GM19467 (cell line): ENCODE measurements at regions not wholly inside any gene's neighbourhood (a gene's known extent, or its start where the extent isn't known, plus 50 kb on each side); places are given as distances from the start of the nearest gene placed in this dataset.
"Not testable (repeated sequence)": the region's sequence is repeated elsewhere in the genome, so short reads cannot be mapped to it uniquely, and the experiment has no call there.

Experiments used
- ATAC-seq: cut with Tn5 transposase; IDR thresholded peaks from one replicate; pipeline ENCODE4 v1.9.1; 2021; ENCODE audit warnings: mild to moderate bottlenecking, moderate library complexity; ENCODE audit not compliant: unreplicated experiment

DNA sequence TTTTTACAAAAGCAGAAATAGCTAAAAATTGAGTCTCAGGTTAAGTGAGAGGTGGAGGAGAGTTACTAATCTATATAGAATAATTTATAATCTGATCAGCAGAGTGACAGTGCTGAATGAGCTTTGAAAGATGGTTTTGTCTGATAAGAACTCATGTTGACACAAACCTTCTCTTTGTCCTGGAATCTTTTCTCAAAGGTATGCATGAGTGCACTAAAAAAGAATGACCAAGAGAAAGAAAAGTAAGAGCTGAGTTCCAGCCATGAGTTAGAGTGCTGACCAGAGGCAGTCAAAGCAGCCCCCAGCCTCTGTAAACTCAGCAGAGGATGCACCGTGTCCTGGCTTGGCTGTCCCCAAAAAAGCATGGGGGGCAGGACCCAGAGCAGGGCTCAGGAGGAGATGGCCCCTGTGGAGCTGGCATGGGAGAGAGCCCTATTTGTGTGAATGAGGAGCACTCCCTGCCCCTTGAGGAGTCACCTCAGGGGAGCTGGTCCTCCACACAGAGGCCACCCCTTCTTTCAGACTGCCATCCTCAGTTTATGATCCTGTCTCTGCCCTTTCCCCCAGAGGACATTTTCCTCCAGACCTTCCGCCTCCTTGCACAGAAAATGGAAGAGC, 129.8 kb downstream of the SEC23A start:
- ATAC-seq, result no peak

DNA sequence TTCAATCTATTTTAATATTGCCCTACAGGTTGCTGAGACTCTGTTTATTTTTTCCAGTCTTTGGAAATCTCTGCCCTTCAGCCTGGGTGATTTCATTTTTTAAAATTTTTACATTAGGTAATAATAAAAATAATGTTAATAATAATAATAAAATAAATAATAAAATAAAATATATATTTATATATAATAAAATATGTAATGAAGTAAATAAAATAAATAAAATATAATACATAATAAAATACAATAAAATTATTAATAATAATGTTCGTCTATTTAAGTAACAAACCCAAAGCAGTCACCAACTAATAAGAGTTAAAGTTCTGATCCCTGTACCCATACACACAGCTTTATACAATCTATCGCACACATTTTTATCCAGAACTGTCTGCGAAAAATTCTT, 130.5 kb downstream of the SEC23A start:
- no peak for ATAC-seq

- ATAC-seq, result no peak
Observed at GRCh38 chr14:38971258-38971921, 131.6 kb downstream of the SEC23A start.

- no peak for ATAC-seq
Observed at GRCh38 chr14:38964630-38965029, 138.4 kb downstream of the SEC23A start.

DNA sequence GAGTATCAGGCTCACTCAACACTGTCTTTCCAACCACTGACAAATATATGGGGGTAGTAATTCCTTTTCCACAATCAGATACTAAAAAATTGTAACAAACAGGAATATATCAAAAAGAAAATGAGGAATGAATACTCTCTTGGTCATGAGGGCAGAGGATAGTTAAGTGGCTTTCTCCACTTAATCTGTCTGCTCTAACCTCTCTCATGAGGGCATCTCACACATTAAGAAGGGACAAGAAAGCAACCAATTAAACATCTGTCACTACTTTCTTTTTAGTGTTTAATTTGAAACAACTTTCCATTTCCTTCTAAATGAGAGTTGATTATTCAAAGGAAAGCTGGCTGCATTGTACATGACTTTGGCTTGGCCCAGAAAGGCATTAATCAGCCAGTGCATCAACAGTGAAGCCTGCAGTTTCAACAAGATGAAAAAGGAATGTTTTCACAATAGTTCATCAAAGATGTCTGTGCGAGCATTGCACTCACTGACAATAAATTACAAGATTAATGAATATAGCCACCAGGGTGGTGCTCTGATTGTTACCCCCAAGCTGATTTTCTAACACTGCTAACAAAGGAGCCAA, 142.0 kb downstream of the SEC23A start:
- ATAC-seq, result no peak

DNA sequence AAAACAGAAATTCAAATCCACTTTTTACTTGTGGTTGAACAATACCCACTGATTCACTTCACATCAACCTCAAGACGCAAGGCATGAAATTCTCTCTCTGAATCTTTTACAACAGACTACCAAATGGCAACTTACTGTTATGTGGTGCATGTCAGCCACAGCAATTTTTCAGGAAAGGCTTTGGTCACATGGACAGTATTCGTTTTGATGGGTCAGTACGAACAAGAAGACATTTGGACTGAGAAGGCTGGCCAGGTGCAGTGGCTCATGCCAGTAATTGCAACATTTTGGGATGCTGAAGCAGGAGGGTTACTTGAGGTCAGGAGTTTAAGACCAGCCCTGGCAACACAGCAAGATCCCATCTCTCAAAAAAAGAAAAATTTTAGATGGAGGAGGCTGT, 144.0 kb downstream of the SEC23A start:
- ATAC-seq, result no peak

DNA sequence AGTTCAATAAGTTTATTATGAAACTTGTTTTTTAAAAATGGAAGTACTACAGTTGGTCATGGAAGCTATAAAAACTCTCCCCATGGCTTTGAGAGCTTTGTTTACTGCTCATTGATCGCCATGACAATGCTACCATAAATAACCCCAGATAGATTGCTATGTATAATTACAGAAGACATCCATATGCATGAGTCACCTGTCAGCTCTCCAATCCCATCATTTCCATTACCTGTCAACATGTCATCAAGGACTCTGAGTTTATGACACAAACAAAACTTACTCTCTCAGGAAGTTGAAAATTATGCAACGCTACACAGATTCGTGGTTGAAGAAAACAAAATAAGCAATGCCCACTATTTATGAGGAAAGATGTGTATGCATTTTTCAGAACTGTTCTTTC, 144.4 kb downstream of the SEC23A start:
- ATAC-seq, result no peak

DNA sequence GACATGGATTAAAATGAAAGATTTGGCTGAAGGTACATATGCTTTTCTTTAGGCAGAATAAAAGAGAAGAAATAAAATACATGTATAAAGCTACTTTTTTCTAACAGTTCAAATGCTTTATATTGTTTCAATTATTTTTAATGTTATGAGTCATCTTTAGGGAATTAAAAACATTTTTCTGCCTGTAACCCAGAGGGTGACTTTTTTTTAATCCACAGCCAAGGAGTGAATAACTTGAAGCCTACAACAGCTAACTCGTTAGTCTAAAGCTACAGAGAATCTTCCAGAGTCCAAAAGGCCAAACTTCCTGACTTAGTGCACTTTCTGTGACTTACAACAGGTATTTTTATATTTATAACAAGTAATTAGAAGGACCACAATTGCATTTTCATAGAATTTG, 151.6 kb downstream of the SEC23A start:
- ATAC-seq, result no peak

DNA sequence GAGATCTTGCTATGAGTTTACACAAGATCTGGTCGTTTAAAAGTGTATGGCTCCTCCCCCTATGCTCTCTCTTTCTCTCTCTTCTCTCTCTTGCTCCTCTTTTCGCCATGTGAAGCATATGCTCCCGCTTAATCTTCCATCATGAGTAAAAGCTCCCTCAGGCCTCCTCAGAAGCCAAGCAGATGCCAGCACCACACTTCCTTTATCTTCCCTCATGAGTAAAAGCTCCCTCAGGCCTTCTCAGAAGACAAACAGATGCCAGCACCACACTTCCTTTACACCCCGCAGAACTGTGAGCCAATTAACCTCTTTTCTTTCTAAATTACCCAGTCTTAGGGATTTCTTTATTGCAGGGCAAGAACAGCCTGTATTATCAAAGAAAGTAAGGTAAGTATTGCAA, 152.4 kb downstream of the SEC23A start:
- ATAC-seq, result no peak

GRCh38 chr14:38948576-38948975, 154.5 kb downstream of the SEC23A start:
- ATAC-seq, result no peak

GRCh38 chr14:38948171-38948570, 154.9 kb downstream of the SEC23A start:
- ATAC-seq, result no peak

DNA sequence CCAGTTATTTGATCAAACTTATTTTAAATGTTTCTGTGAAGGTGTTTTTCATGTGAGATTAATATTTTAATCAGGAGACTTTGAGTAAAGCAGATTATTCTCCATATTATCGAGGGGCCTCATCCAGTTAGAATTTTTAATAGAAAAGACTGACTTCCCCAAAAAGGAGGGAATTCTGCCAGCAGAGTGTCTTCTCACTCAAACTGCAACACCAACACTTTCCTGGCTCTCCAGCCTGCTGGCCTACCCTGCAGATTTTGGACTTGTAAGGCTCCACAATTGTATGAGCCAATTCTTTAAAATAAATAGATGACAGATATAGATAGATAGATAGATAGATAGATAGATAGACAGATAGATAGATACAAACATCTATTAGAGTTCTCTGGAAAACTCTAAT, 155.7 kb downstream of the SEC23A start:
- ATAC-seq, result no peak

DNA sequence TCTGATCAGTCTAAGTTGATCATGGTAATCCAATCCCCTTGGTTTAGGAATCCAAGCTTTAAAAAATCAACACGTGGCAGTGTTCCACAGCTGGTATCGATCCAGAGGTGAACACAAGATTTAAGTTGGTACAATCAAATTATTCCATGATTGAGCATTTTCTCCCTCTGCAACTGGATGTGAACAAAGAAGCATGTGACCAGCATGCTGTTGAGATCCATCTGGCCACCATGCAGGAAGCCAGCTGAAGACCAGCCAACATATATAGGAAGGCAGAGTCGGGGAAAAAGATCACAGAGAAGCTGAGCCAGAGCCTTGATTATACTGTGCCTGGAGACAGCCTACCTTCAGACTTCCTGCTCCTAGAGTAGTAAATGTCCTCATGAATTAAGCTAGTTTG, 158.3 kb downstream of the SEC23A start:
- no peak for ATAC-seq

- ATAC-seq, result no peak
Observed at GRCh38 chr14:38941488-38941887, 161.5 kb downstream of the SEC23A start.

- not testable (repeated sequence) for ATAC-seq
Observed at GRCh38 chr14:38932653-38933000, 170.4 kb downstream of the SEC23A start.

- ATAC-seq, result no peak
Observed at GRCh38 chr14:38931969-38932652, 170.9 kb downstream of the SEC23A start.

DNA sequence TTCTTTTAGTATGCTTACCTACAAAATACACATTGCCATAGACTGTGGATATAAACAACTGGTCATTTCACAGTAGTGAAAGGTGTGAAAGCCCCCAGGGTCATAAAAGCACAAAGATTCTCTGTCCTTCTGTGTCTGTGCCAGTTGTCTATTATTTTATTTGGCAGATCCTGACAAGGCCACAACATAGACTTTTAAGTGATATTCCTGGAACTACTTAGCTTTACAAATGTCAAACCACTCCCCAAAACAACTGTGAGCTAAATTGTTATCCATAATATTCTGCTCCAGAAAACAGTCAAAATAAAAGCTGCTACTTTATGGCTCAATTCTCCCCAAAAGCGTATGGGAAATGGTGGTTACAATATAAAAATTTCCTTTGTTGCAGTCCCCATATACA, 172.1 kb downstream of the SEC23A start:
- ATAC-seq, result no peak

DNA sequence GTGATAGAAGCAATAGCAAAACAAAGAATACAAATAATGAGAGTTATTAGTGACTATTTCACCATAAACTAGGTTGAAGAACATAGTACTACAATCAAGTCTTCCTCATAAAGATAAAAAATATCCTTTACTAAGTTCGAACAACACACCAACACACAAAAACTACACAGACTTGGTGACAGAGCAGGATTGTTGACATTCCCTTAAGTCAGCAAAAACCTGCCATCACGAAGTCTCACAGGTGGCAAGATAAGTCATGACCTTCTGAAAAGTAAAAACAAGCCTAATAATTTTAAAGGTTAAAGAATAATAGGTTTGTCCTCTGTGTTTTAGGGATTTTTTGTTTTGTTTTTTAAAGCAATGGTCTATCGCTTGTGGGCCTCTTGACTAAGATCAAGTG, 173.0 kb downstream of the SEC23A start:
- ATAC-seq, result no peak

GRCh38 chr14:38929416-38929815, 173.6 kb downstream of the SEC23A start:
- no peak for ATAC-seq

DNA sequence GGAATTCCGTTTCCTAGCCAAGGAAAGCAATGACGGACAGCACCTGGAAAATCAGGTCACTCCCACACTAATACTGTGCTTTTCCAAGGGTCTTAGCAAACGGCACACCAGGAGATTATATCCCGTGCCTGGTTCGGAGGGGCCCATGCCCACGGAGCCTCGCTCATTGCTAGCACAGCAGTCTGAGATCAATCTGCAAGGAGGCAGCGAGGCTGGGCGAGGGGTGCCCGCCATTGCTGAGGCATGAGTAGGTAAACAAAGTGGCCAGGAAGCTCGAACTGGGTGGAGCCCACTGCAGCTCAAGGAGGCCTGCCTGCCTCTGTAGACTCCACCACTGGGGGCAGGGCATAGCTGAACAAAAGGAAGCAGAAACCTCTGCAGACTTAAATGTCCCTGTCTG, 181.1 kb downstream of the SEC23A start:
- ATAC-seq, result not testable (repeated sequence)

- ATAC-seq, result no peak
Observed at GRCh38 chr14:38915125-38915524, 187.9 kb downstream of the SEC23A start.

DNA sequence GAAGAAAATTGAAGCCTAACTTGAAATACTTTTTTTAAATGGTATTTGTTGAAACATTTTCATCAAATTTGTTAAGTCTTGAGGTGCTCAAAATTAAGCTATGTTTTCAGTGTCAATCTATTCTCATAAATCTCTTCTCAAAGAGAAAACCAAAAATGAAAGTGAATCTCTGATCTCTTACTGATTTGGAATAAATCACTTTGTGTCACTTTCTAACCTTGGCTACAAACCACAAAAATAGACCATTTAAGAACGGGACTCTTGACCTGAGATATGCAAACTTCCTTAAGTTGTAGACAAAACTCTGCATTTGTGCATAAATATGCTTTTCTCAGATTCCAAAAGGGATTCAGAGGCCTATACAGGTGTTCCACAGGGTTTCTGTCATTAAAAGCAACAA, 192.9 kb downstream of the SEC23A start:
- ATAC-seq, result no peak
